Activated naive CD4-positive, alpha-beta T cell treated with anti-CD3 and anti-CD28 coated beads for 36 hours (primary cell): ENCODE measurements at regions not wholly inside any gene's neighbourhood (a gene's known extent, or its start where the extent isn't known, plus 50 kb on each side); places are given as distances from the start of the nearest gene placed in this dataset.

Experiments used
- CTCF ChIA-PET: fragments of 350-600 bp; sonication (Branson Sonifier 250); formaldehyde crosslinking; loops from one replicate; lab custom pipeline; 2021; ENCODE audit warnings: antibody characterized with exemption; lab: Charles Lee
- DNase-seq: peaks from one replicate; pipeline ENCODE4 v3.0.0-alpha.2; 2020
- H3K27ac Mint-ChIP-seq: one replicate; pipeline ENCODE4 v1.8.0; 2021; ENCODE audit warnings: mild to moderate bottlenecking, mixed read lengths
- H3K27me3 Mint-ChIP-seq: one replicate; pipeline ENCODE4 v1.8.0; 2021; ENCODE audit warnings: low read depth, mixed read lengths
- H3K36me3 Mint-ChIP-seq: one replicate; pipeline ENCODE4 v1.8.0; 2021; ENCODE audit warnings: low read depth, mixed read lengths
- H3K4me1 Mint-ChIP-seq: one replicate; pipeline ENCODE4 v1.8.0; 2021; ENCODE audit warnings: low read depth, mixed read lengths
- H3K4me3 Mint-ChIP-seq: one replicate; pipeline ENCODE4 v1.8.0; 2021; ENCODE audit warnings: mild to moderate bottlenecking, moderate library complexity, mixed read lengths
- H3K9me3 Mint-ChIP-seq: one replicate; pipeline ENCODE4 v1.8.0; 2021; ENCODE audit warnings: mixed read lengths
- intact Hi-C: fragments of 100-400 bp; cut with micrococcal nuclease; formaldehyde crosslinking; loops from one replicate; pipeline ENCODE4 v1.15.1; 2023

DNA sequence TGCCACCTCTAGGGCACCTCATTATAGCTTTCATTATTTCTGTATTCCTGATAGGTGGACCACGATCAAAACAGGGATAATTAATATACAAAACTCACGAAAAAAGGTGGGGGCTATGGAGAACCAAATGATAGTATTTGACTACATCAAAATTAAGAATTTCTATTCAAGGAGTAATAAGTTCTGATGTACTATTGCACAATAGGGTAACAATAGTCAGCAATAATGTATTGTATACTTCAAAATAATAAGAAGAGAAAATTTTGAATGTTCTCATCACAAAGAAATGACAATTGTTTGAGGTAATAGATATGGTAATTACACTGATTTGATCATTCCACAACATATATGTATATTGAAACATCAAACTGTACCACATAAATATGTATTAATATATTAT lies 327.3 kb upstream of the TRAM1L1 start:
- Mint-ChIP-seq H3K27me3 (no peaks in the 10 kb centered on the region), H3K9me3 (no peaks in the 10 kb centered on the region), H3K4me1 (no peaks in the 10 kb centered on the region), H3K4me3 (no peak overlapping the region), H3K36me3 (no peaks in the 10 kb centered on the region), H3K27ac (no peak overlapping the region)
- intact Hi-C loops, result no loop called here
- CTCF ChIA-PET, result no interaction called here
- DNase-seq, result no peak

DNA sequence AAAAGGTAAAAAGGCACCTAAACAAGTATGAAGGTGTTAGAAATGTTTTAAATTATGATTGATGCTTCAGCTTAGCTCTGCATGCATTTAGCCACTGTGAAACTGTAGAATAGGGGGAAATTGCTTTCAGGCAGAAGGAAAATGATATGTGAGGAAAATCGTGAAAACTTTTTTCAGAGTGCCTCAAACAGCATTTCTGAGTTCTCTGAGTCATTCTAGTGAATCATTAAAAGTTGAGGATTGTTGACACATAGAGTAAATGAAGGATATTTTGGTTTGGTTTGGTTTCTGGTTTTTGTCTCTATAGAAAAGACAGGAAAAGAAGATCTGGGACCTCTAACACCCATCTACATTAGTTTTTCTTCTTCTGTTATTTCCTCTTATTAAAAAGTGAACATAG lies 332.5 kb upstream of the TRAM1L1 start:
- CTCF ChIA-PET, result no interaction called here
- Mint-ChIP-seq H3K9me3 (no peaks in the 10 kb centered on the region), H3K36me3 (no peaks in the 10 kb centered on the region), H3K27me3 (no peaks in the 10 kb centered on the region), H3K4me1 (no peaks in the 10 kb centered on the region), H3K4me3 (no peak overlapping the region), H3K27ac (no peak overlapping the region)
- intact Hi-C loops, result no loop called here
- no peak for DNase-seq

DNA sequence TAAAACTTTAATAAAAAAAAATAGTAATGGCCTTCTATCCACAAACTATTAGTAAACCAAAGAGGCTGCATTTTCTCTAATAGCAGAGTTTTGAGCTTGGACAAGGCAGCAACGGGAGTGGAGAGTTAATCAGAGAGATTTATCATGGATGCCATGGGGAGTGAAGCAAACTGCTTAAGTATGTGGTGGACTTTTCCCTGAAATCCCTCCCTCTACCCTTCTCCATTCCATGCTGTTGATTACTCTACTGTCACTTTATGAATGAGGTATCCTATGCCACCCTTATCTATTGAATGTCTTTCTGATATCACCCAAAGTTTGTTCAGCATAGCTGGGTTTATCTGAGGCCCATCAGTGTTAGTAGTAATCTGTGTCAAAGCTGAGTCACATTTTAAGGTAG lies 335.6 kb upstream of the TRAM1L1 start:
- Mint-ChIP-seq H3K27ac (no peak overlapping the region), H3K4me1 (no peaks in the 10 kb centered on the region), H3K9me3 (no peaks in the 10 kb centered on the region), H3K27me3 (no peaks in the 10 kb centered on the region), H3K4me3 (no peak overlapping the region), H3K36me3 (no peaks in the 10 kb centered on the region)
- no peak for DNase-seq
- CTCF ChIA-PET, result no interaction called here
- intact Hi-C loops, result no loop called here

DNA sequence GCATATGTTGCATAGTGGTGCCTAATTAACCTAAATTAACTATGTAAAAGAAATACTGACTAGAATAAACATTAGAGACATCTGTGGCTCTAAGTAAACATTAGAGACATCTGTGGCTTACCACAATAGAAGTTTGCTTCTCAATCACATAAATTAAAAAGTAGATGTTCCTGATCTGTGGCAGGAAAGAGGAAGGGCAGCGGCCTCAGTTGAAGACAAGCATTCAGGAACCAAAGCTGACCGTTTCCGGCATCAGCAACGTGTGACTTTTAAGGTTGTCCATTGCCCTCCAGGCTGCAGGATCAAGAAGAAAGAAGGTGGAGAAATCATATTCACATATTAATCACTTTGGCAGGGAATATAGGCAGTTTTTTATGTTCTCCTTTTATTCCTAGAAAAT lies 336.3 kb upstream of the TRAM1L1 start:
- Mint-ChIP-seq H3K36me3 (no peaks in the 10 kb centered on the region), H3K27ac (no peak overlapping the region), H3K4me1 (no peaks in the 10 kb centered on the region), H3K4me3 (no peak overlapping the region), H3K9me3 (no peaks in the 10 kb centered on the region), H3K27me3 (no peaks in the 10 kb centered on the region)
- CTCF ChIA-PET, result no interaction called here
- intact Hi-C loops, result no loop called here
- DNase-seq, result no peak

DNA sequence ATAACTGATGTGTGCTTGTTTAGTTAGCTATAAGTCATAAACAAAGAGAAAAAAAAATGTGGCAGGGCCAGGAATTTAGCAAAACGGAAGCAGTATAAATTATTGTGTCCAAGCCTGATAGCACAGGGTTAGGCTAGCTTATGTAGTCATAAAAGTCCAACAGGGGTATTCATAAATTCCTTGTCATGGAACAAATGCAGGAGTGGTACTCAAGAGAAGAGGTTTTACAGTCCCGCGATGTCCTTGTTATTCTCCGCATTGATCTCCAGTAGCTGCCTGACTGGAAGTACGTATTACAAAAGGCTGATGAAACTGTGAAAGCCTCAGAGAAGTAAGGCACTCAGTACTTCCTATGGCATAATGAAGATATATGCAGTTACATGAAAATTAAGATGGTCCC lies 336.9 kb upstream of the TRAM1L1 start:
- Mint-ChIP-seq H3K36me3 (no peaks in the 10 kb centered on the region), H3K4me1 (no peaks in the 10 kb centered on the region), H3K4me3 (no peak overlapping the region), H3K27me3 (no peaks in the 10 kb centered on the region), H3K9me3 (no peaks in the 10 kb centered on the region), H3K27ac (no peak overlapping the region)
- no peak for DNase-seq
- intact Hi-C loops, result no loop called here
- CTCF ChIA-PET, result no interaction called here

DNA sequence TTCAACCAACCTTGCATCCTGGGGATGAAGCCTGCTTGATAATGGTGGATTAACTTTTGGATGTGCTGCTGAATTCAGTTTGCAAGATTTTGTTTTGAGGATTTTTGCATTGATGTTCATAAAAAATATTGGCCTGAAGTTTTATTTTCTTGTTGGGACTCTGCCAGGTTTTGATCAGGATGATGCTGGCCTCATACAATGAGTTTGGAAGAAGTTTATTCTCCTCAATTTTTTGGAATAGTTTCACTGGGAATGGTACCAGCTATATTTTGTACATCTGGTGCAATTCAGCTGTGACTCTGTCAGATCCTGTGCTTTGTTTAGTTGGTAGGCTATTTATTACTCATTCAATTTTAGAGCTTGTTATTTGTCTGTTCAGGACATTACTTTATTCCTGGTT lies 340.3 kb upstream of the TRAM1L1 start:
- Mint-ChIP-seq H3K4me3 (no peak overlapping the region), H3K27me3 (no peaks in the 10 kb centered on the region), H3K4me1 (no peaks in the 10 kb centered on the region), H3K9me3 (no peaks in the 10 kb centered on the region), H3K27ac (no peak overlapping the region), H3K36me3 (no peaks in the 10 kb centered on the region)
- intact Hi-C loops, result no loop called here
- no peak for DNase-seq
- CTCF ChIA-PET, result interaction anchor here (0.5 to 0.6 kb wide), 2 partner anchors 35 to 414 kb away, joined by 3 to 5 read pairs; no protein-coding TSS in a partner anchor

DNA sequence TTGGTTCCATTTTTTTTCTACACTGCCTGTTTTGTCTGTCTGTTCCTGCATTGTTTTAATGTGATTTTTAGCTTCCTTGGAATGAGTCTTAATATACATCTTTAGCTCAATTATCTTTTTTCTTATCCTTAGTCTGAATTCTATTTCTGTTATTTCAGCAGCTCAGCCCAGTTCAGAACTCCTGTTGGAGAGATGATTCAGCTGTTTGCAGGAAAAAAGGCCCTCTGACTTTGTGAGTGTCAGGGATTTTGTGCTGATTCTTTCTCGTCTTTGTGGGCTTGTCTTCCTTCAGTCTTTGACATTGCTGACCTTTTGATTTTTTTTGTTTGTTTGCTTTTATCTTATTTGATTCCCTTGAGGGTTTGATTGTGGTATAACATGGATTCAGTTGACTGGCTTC lies 343.2 kb upstream of the TRAM1L1 start:
- no peaks in the 10 kb centered on the region for H3K36me3 Mint-ChIP-seq
- intact Hi-C loops, result no loop called here
- no peak for DNase-seq
- H3K4me3 Mint-ChIP-seq, result no peak overlapping the region
- H3K27ac Mint-ChIP-seq, result no peak overlapping the region
- no peaks in the 10 kb centered on the region for H3K4me1 Mint-ChIP-seq
- no peaks in the 10 kb centered on the region for H3K27me3 Mint-ChIP-seq
- no peaks in the 10 kb centered on the region for H3K9me3 Mint-ChIP-seq
- CTCF ChIA-PET, result no interaction called here

DNA sequence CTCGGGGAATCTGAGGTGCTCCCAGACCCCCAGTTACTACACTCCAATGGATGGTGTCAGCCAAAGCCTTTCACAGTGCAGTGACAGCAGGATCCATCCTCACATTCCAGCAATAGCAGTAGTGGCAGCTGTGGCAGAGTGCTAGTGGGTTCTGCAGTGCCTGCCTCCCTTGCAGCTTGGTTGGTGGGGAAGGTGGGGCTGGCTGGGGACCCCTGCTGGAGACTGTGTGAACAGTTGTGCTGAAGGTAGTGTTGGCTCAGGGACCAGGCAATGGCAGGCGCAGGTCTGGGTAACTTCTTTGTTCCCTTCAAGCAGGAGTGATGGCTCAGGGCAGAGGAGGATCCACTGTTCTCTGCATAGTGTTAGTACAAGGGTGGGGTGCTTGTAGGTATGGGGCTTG lies 343.7 kb upstream of the TRAM1L1 start:
- peak; percentile 4 for DNase-seq
- CTCF ChIA-PET, result no interaction called here
- H3K27ac Mint-ChIP-seq, result no peak overlapping the region
- intact Hi-C loops, result no loop called here
- no peak overlapping the region for H3K4me3 Mint-ChIP-seq
- H3K27me3 Mint-ChIP-seq, result no peaks in the 10 kb centered on the region
- H3K36me3 Mint-ChIP-seq, result no peaks in the 10 kb centered on the region
- H3K4me1 Mint-ChIP-seq, result no peaks in the 10 kb centered on the region
- H3K9me3 Mint-ChIP-seq, result no peaks in the 10 kb centered on the region

DNA sequence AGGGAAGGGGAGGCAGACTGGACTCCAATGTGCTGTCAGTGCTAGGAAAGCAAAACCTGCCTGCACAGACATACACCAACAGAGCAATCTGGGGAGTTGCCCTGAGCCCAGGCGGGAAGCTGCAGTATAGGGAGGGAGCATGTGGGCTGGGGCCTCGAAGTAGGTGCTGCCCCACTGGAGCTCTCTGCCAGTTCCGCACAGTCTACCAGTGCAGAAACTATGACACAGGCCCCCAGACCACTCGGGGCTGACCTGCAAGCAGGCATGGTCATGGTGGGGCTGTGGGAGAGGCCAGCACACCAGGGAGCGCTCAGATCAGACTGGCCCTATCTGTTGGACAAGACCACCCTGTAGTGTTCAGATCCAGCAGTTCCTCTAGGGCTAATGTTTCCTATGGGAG lies 344.1 kb upstream of the TRAM1L1 start:
- DNase-seq, result no peak
- intact Hi-C loops, result no loop called here
- Mint-ChIP-seq H3K27ac (no peak overlapping the region), H3K36me3 (no peaks in the 10 kb centered on the region), H3K9me3 (no peaks in the 10 kb centered on the region), H3K27me3 (no peaks in the 10 kb centered on the region), H3K4me3 (no peak overlapping the region), H3K4me1 (no peaks in the 10 kb centered on the region)
- CTCF ChIA-PET, result no interaction called here

DNA sequence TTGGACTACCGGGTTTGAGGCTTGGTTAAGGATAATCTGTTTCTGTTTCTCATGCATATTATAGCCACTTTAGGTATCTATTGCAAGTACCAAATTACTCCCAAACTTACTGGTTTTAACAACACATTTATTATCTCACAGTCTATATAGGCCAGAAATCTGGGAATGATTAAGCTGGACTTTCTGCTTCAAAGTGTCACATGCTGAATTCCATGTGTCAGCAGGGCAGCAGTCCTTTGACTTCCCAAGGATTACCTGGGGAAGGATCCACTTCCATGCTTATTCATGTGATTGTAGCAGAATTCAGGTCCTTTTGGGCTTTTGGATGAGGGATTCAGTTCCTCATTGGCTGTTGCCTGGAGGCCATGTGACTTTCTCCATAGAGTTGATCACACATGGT lies 349.0 kb upstream of the TRAM1L1 start:
- CTCF ChIA-PET, result no interaction called here
- intact Hi-C loops, result no loop called here

DNA sequence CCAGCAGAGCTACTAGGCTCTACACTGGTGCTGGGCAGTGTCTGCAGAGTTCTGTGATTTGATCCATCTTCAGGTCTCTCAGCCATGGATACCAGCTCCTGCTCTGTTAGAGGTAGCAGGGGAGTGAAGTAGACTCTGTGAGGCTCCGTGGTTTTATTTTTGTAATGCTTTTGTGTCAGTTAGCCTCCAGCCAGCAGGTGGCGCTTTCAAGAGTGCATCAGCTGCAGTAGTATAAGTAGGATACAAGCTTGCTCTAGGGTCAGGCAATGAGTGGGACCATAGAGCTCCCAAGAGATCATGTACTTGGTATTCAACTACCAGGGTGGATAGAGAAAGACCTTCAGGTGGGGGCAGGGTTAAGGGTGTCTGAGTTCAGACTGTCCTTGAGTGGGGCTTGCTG lies 362.5 kb upstream of the TRAM1L1 start:
- peak; percentile 31 for DNase-seq
- Mint-ChIP-seq H3K36me3 (no peaks in the 10 kb centered on the region), H3K27me3 (peaks cover 2% of the 10 kb centered on the region), H3K4me3 (no peak overlapping the region), H3K4me1 (no peaks in the 10 kb centered on the region), H3K9me3 (peaks cover 10% of the 10 kb centered on the region), H3K27ac (no peak overlapping the region)
- CTCF ChIA-PET, result interaction anchor here (0.7 kb wide), 1 partner anchor 1079 kb away, joined by 3 read pairs; no protein-coding TSS in a partner anchor
- intact Hi-C loops, result loop anchor here (1.0 kb wide), 2 partner anchors 776 to 822 kb away; no protein-coding TSS in a partner anchor

More for the DNA sequence above, 349.0 kb upstream of the TRAM1L1 start:
- H3K36me3 Mint-ChIP-seq, result no peaks in the 10 kb centered on the region
- no peak for DNase-seq
- H3K4me1 Mint-ChIP-seq, result no peaks in the 10 kb centered on the region
- H3K27me3 Mint-ChIP-seq, result no peaks in the 10 kb centered on the region
- no peak overlapping the region for H3K4me3 Mint-ChIP-seq
- no peak overlapping the region for H3K27ac Mint-ChIP-seq
- no peaks in the 10 kb centered on the region for H3K9me3 Mint-ChIP-seq

DNA sequence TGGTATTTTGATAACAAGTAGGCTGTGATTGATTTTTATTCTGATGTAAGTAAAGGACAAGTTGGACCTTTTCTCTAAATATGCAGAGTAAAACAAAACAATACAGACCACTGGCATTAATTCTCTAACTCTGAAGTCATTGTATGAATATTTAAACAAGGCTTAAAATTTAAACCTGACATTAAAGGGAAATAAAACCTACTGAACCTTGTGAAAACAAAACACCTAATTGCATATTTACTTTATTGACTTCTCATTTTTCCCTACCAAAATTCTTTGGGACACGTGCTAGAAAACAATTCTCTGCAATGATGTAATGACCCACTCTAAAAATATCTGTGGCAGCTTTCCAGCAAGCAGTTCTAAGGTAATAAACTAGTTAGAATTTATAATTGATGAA lies 369.7 kb upstream of the TRAM1L1 start:
- DNase-seq, result no peak
- H3K4me3 Mint-ChIP-seq, result no peak overlapping the region
- H3K4me1 Mint-ChIP-seq, result no peaks in the 10 kb centered on the region
- no peaks in the 10 kb centered on the region for H3K36me3 Mint-ChIP-seq
- CTCF ChIA-PET, result no interaction called here
- H3K27ac Mint-ChIP-seq, result no peak overlapping the region
- no peaks in the 10 kb centered on the region for H3K27me3 Mint-ChIP-seq
- peaks cover 2% of the 10 kb centered on the region for H3K9me3 Mint-ChIP-seq
- intact Hi-C loops, result no loop called here

DNA sequence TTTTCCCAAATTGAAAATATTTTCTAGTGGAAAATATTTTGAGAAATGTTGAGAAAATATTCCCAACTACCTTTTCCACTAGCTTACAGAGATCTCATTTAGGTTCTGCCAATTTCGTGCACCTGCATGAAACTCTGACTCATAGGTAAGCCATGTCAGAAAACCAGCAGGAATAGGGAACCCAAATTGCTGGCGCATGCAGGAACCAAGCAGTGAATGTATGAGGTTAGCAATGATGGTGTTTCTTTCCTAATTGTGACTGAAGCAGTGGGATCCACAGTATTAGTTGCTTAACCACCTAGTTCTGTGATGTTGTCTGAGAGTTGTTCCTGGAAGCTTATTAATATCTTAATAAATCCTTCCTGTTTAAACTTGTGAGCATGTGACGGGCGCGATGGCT lies 381.0 kb upstream of the TRAM1L1 start:
- Mint-ChIP-seq H3K4me3 (no peak overlapping the region), H3K4me1 (no peaks in the 10 kb centered on the region), H3K36me3 (no peaks in the 10 kb centered on the region), H3K27ac (no peak overlapping the region), H3K9me3 (peaks cover 2% of the 10 kb centered on the region), H3K27me3 (no peaks in the 10 kb centered on the region)
- intact Hi-C loops, result no loop called here
- no peak for DNase-seq
- CTCF ChIA-PET, result no interaction called here

DNA sequence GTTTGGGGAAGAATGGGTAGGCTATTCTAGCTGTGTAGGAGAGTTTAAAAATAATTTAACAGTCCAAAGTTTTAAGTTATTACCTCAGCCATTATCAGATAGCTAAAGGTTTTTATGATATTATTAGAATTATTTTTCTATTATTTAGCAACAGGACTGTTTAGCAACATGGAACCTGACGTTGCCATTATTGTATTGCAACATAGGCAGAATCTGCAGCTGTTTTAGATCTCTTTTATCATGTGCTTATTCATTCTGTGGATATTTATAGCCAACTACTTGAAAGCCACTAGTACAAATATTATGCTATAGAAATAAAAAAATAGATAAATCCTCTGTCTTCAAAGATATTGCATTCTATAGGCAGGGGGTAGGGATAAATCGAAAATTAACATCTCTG lies 382.0 kb upstream of the TRAM1L1 start:
- H3K27me3 Mint-ChIP-seq, result peaks cover 2% of the 10 kb centered on the region
- no peak overlapping the region for H3K27ac Mint-ChIP-seq
- CTCF ChIA-PET, result no interaction called here
- H3K36me3 Mint-ChIP-seq, result no peaks in the 10 kb centered on the region
- intact Hi-C loops, result no loop called here
- no peak overlapping the region for H3K4me3 Mint-ChIP-seq
- peaks cover 4% of the 10 kb centered on the region for H3K9me3 Mint-ChIP-seq
- DNase-seq, result no peak
- no peaks in the 10 kb centered on the region for H3K4me1 Mint-ChIP-seq
